Activated CD4-positive, alpha-beta T cell treated with anti-CD3 and anti-CD28 coated beads, Interleukin-2, amount 50 U/mL, for 48 hours (primary cell): ENCODE measurements at regions not wholly inside any gene's neighbourhood (a gene's known extent, or its start where the extent isn't known, plus 50 kb on each side); places are given as distances from the start of the nearest gene placed in this dataset.
"Not testable (repeated sequence)": the region's sequence is repeated elsewhere in the genome, so short reads cannot be mapped to it uniquely, and the experiment has no call there.

Experiments used
- DNase-seq, 2 experiments: peaks; one replicate each; pipeline ENCODE4 v3.0.0-alpha.2; 2020

- no peak for DNase-seq
Observed at GRCh38 chr10:109727436-109727835, 195.9 kb downstream of the XPNPEP1 start.

GRCh38 chr10:109726473-109726872 lies 196.8 kb downstream of the XPNPEP1 start:
- DNase-seq = no peak

DNA sequence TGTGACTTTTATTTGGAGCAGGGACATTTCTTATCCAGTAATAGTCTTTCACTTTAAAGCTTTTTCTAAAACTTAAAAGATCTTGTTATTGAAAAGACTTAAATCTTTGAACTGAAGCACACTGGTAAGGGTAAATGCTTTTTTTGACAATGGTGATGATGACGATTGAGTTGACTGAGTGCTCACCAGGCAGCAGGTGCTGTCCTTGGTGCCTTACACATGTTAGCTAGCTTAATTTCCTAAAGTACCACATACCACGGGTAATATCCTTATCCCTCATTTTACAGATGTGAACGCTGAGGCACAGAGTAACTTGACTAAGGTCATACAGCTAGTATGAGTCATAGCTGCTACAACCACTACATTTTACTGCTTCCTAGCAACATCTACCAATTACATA lies 200.0 kb downstream of the XPNPEP1 start:
- no peak for DNase-seq

DNA sequence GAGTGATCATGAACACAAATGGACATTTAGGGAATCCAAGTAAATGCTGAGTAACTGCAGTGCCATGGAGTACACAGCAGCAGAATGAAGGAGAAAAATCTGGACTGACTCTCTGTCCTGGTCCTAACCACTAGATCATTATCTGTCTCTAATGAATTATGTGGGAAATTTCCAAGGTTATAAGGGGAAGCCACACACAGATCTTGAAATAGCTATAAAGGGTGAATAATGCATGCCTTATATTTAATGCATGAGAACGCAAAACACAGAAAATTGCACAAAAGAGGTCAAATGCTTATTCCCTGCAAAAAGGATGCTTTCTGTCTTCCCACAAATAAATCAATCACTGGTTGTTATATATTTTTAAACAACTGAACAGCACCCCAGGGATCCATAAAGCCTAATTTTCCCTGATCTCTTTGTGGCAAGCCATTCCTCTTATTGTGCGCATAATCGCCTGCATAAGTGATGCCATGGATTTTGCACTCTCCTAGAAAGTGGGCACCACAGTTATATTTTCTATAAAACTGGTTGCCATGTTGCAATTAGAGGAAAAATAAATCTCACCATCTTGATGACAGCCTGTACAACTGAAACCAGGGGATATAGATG lies 201.8 kb downstream of the XPNPEP1 start:
- no peak for DNase-seq

- DNase-seq = no peak
Observed at GRCh38 chr10:109706026-109706560, 217.2 kb downstream of the XPNPEP1 start.

- no peak for DNase-seq
Observed at GRCh38 chr10:109701633-109702215, 221.6 kb downstream of the XPNPEP1 start.

DNA sequence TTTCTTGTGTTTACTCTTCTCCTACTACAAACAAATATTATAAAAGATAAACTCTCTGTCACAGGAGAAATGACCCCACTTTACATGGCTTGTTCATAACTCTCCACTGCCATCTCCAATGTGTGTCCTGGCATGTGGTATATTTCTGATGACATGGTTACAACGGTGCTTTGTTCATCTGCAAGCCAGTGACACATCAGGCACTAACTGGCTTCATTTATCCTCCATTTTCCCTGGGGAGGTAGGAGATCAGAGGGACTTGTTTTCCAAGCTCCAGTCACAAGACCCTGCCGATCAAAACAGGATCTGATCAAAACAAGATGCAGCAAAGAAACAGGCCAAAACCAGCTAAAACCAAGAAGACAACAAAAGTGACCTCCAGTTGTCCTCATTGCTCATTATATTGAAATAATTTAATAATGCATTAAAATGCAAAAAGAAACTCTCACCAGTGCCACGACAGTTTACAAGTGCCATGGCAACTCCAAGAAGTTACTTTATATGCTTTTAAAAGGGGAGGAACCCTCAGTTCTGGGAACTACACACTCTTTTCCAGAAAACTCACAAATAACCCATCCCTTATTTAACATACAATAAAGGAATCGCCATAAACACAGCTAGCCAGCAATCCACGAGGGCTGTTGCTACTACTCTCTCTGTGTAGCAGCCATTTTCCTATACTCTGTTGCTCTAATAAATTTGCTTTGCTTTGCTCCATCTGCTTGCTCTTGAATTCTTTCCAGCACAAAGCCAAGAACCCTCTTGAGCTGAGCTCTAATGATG lies 224.2 kb downstream of the XPNPEP1 start:
- no peak for DNase-seq

DNA sequence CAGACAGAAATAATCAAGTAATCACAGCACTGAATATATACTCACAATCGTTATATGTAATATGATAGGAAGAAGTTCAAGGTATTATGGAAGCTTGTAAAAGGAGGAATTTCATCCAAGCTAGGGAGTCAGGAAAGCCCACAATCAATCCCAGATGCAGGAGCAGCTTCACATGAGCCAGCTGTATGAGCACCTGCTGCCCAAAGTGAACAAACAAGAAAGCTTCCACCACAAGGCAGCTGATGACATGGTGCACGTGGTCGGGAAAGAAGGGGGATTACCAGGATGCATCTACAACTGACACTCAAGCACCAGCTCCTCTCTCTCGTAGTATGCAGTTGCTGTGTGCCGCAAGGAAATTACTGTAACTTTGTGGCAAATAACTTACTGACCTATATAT lies 225.2 kb downstream of the XPNPEP1 start:
- no peak for DNase-seq

DNA sequence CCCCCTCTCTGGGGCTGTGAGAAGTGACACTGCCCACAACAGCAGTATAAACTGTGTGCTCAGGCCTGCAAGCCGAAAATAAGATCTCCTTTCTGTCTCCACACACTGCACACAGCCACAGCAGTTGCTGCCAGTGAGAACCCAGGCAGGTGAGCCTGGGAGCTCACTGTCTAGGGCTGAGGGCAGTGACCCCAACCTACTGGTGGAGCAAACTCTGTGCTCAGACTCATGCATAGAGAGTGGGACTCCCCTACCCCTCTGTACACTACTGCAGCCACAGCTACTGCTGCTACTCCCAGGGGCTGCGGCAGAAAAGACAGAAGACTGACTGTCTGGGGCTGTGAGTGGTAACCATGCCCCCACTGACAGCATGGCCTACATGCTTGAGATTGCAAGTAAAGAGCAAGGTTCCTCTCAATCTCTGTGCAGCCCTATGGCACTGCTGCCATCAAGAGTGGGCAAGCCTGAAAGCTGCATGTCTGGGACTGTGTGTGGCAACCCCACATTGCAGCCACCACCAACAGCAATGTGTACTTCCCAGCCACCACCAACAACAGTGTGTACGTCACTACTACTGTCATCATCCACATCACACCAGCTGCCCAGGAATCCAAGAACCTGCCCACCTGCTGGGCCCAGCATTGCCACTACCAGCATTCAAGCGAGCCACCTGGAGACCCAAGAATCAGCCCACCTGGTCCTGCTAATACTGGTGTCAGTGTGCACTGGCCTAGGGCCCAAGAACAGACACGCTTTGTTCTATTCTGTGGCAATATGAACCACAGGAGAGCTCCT lies 226.1 kb downstream of the XPNPEP1 start:
- DNase-seq = no peak

GRCh38 chr10:109696462-109696861 lies 226.8 kb downstream of the XPNPEP1 start:
- no peak for DNase-seq

DNA sequence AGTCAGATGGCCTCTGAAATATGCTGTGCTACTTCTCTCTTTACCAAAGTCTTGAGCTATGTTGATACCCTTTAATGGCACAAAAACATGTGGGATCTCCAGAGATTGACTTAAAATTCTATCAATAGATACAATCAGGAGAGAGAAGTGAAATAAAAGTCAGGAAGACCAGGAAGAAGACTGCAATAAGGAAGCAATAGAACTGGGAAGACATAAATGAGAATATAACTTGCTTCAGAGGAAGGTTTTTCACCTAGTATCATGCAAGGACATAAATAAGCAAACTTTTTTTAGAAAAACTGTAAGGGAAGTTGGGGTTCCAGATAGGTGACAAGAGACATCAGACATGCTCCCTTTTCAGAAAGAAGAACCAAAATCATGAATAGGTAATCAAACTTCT lies 227.3 kb downstream of the XPNPEP1 start:
- DNase-seq = no peak

GRCh38 chr10:109689785-109690184 lies 233.5 kb downstream of the XPNPEP1 start:
- DNase-seq = no peak

DNA sequence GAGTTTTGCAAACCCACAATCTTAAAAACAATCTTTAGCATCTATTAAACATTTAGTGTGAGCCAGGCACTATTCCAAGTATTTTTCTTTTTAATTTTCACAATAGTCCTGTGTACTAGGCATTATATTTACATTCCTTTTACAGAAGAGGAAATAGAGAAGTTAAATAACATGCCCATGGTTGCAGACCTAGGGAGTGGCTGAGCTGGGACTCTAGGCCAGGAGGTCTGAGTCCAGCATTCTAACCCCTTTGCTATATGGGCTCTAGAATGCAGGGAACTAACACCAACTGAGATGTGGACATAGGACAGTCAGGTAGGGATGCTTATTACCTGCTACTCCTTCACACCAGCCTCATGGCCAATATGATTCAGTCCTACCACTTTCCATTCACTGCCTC lies 243.8 kb downstream of the XPNPEP1 start:
- DNase-seq = no peak

DNA sequence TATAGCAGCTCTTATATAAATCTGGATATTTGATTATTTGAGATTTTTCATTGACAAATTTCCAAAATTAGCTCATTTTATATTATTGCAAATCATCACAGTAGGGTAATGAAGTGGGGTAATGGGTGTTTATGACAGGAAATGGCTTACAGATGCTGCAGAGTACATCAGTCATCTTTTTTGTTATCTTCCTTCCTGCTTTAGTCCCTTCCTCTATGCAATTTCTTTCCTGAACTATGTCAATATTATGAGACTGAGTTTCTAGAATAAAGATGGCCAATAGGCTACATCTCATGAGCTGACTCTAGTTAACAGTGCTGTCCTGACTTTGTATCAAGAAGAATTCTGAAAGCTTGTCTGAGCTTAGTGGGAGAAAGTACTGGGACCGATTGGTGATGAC lies 244.5 kb downstream of the XPNPEP1 start:
- no peak for DNase-seq

GRCh38 chr10:109676703-109677102 lies 246.6 kb downstream of the XPNPEP1 start:
- DNase-seq = no peak

GRCh38 chr10:109668703-109669102 lies 254.6 kb downstream of the XPNPEP1 start:
- no peak for DNase-seq

DNA sequence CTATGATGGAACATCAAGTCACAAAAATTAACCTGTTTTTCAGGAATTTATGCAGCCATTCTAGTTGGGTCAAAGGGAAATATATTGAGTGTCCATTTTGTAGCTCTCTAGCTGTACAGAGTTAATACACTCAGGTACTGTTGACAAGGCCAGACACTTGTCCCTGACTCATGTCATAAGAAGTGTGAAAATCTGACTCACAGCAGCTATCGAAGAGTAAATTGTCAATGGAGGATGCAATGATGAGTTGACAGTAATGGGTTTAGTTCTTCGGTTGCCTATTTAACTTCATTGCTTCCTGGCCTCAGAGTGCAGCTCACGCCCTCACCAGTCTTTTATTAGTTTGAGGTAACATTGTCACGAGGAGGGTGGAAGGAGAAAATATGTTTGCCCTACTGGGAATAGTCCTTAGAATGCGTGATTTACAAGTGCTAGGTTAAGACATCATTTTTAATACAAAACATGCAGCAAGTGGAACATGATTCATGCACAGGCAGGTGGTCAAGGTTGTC lies 255.1 kb downstream of the XPNPEP1 start:
- no peak for DNase-seq

DNA sequence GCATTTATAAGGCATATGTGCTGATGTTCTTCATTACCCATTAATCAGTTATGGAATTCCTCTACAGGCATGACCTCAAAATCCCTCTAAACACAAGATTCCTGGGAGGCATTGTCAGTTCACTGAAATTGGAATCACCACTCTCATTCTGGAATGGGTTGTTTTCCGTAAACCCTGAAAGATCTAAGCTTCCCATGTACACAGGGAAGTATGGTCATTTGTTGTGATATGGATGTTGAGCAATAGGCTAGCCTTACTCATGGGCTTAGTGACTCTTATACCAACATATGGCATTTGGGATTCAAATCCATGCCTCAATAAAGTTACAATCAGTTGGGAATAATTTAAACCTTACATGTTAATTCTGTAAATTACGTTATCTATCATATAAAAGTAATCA lies 258.0 kb downstream of the XPNPEP1 start:
- no peak for DNase-seq

DNA sequence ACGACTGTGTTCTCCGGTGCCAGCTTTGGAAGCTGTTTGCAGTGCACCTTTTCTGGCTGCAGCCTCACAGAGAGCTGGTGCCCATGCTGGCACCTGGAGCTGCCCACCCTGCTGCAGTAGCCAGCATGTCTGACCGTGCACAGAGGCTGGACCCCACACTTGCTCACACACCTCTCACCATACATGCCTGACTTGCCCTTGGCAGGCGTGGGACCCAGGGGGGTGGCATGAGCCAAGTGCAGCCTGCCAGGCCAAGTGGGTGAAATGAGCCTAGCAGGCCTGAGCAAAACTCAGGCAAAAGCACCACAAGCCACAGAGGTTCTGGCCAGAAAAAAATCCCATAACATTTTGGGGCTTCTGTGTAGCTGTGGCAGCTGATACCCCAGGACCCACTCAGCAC lies 258.8 kb downstream of the XPNPEP1 start:
- DNase-seq = no peak

DNA sequence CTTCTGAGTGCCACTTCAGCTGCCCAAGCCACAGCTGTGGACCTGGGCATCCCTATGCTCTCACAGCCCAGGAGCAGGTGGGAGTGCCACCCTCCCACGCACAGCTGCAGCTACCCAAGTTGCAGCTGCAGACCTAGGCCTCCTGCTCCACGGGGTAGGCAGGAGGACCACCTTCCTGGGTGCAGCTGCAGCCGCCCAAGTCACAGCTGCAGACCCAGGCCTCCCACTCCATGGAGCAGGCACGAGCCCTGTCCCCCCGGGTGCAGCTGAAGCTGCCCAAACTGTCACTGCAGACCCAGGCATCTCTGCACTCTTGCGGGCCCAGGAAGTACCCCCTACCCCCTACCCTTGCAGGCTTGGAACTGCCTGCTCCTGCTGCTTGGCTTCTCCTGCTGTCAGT lies 260.2 kb downstream of the XPNPEP1 start:
- no peak for DNase-seq

DNA sequence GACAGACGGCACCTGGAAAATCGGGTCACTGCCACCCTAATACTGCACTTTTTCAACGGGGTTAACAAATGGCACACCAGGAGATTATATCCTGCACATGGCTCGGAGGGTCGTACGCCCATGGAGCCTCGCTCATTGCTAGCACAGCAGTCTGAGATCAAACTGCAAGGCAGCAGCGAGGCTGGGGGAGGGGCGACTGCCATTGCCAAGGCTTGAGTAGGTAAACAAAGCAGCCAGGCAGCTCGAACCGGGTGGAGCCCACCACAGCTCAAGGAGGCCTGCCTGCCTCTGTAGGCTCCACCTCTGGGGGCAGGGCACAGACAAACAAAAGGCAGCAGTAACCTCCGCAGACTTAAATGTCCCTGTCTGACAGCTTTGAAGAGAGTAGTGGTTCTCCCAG lies 270.7 kb downstream of the XPNPEP1 start:
- not testable (repeated sequence) for DNase-seq

DNA sequence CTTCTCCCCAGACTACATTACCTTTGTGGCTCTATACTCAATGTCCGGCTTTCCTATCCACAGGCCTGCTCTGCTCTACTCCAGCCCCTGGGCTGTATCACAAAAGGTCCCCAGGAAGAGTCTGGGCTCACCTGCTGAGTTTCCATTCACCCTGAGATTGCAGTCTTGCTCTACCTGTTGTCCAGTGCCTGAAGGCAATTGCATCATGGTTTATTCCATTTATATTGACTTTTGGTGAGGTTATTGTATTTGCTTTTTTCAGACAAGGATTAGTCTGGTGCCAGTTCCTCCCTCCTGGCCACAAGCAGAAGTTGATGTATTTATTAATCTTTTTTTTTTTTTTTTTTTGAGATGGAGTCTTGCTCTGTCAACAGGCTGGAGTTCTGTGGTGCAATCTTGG lies 273.1 kb downstream of the XPNPEP1 start:
- DNase-seq = no peak

DNA sequence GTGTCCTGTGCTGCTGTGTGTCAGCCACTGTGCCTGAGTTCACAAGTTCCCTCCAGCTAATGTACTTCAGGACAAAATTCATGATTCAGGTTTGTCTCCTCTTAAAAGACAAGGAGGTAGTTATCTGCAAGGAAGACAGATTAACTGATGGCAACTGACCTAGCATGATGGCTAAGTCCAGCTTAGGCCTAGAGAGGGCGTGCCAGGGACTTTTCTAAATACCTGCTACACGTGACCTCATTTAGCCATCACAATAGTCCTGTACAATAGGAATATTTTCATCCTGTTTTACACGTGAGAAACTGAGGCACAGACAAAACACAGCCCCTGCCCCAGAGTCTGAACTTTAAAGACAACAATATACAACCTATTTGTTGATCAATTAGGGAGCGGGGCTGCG lies 275.7 kb downstream of the XPNPEP1 start:
- no peak for DNase-seq
